ENCODE measurements at regions not wholly inside any gene's neighbourhood (a gene's known extent, or its start where the extent isn't known, plus 50 kb on each side); places are given as distances from the start of the nearest gene placed in this dataset.

DNA sequence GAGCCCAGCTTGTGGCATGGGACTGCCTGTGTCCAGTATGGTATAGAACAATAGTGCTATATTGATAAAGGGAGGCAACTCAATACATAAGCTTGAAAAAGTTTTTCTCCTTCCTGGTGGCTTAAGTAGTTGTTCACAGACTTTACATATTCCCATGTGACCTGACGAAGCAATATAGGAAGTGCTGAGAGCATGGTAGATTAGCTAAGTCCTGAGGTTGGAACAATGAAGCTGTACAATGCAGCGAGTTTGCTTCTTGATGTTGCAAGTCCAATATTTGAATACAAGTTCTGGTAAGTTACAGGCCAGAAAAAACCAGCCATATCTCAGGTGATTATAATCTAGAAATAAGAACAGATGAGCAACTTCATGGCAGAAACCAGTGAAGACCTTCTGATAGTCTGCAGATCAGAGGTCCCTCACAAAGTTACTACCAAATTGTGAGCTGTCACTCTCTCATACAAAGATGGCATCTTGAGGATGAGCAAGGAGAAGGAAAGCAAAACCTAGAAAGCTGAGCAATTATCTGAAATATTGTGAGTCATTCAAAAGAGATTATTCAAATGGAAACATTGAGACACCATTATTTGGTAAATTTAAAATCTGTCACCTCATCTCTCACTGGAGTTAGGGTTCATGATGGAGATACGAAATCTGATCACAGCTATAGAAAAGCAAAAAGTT, 72.9 kb upstream of the BTG1 start:
- no peak for DNase-seq
- Histone ChIP-seq H4K20me1 (ENCODE audit: insufficient read depth) (no peaks in the 10 kb centered on the region), H3K27ac (ENCODE audit: low read depth in 2 of 2, low read length in 1 of 2) (no peak overlapping the region), H3K4me1 (ENCODE audit: control insufficient read depth in 1 of 2, insufficient read depth in 2 of 2, low read depth in 1 of 2, low read length in 1 of 2) (no peaks in the 10 kb centered on the region), H3K4me3 (ENCODE audit: low read depth in 2 of 2, low read length in 1 of 2) (no peak overlapping the region), H3K36me3 (replicated peaks in 1 of 2; ENCODE audit: control insufficient read depth in 1 of 2, insufficient read depth in 2 of 2, low read length in 1 of 2) (no peaks in the 10 kb centered on the region), H3K9me3 (no peaks in the 10 kb centered on the region), H2AFZ (ENCODE audit: low read depth) (no peak overlapping the region), H3F3A (replicated peaks; ENCODE audit: insufficient read depth) (no peaks in the 10 kb centered on the region), H3K9ac (no peak overlapping the region), H3K27me3 (ENCODE audit: insufficient read depth) (no peaks in the 10 kb centered on the region), H3K9me2 (no peaks in the 10 kb centered on the region), H3K4me2 (no peak overlapping the region), H3K79me2 (ENCODE audit: insufficient read depth) (no peaks in the 10 kb centered on the region)
- TF ChIP-seq ELF1 (IDR thresholded peaks at IDR 0.05) (no peak), USF1 (IDR thresholded peaks at IDR 0.05; ENCODE audit: borderline replicate concordance, low read depth) (no peak), RFX5 (IDR thresholded peaks at IDR 0.05; ENCODE audit: low read length) (no peak), EZH2phosphoT487 (IDR thresholded peaks at IDR 0.05; ENCODE audit: borderline replicate concordance, low read depth) (no peak), NFIC (IDR thresholded peaks at IDR 0.05; ENCODE audit: borderline replicate concordance) (no peak), ZBTB33 (IDR thresholded peaks at IDR 0.05; ENCODE audit: borderline replicate concordance, low read depth) (no peak), EP300 (IDR thresholded peaks at IDR 0.05; ENCODE audit: borderline replicate concordance in 1 of 2, low read depth in 1 of 2, low read length in 1 of 2) (no peak), MAX (IDR thresholded peaks at IDR 0.05; ENCODE audit: low read depth) (no peak)
- POLR2A ChIA-PET, result no interaction called here
- WGBS (ENCODE audit: low lambda C conversion rate), result 51% methylated on average over 3 of the region's 3 CpGs
- CTCF ChIA-PET, result no interaction called here

DNA sequence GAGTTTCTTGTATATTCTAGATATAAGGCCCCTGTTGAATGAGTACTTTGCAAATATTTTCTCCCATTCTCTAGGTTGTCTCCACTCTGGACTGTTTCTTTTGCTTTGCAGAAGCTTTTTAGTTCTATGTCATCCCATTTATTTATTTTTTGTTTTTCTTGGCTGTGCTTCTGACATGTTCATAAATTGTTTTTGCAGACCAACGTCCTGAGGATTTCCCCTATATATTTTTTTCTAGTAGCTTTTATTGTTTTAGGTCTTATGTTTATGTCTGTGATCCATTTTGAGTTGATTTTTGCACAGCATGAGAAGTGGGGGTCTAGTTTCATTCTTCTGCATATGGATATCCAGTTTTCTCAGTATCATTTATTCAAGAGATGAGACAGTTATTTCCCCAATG, 70.4 kb upstream of the BTG1 start:
- no peaks in the 10 kb centered on the region for H3K36me3 ChIP-seq (replicated peaks in 1 of 2; ENCODE audit: control insufficient read depth in 1 of 2, insufficient read depth in 2 of 2, low read length in 1 of 2)
- H3K79me2 ChIP-seq (ENCODE audit: insufficient read depth), result no peaks in the 10 kb centered on the region
- POLR2A ChIA-PET, result no interaction called here
- no peak overlapping the region for H3K27ac ChIP-seq (ENCODE audit: low read depth in 2 of 2, low read length in 1 of 2)
- no peak overlapping the region for H3K4me2 ChIP-seq
- DNase-seq, result no peak
- H3F3A ChIP-seq (replicated peaks; ENCODE audit: insufficient read depth), result no peaks in the 10 kb centered on the region
- no peaks in the 10 kb centered on the region for H3K9me2 ChIP-seq
- H4K20me1 ChIP-seq (ENCODE audit: insufficient read depth), result no peaks in the 10 kb centered on the region
- no peak overlapping the region for H2AFZ ChIP-seq (ENCODE audit: low read depth)
- H3K9ac ChIP-seq, result no peak overlapping the region
- no peak overlapping the region for H3K4me3 ChIP-seq (ENCODE audit: low read depth in 2 of 2, low read length in 1 of 2)
- 4% methylated on average over 1 of the region's 1 CpG for WGBS (ENCODE audit: low lambda C conversion rate)
- H3K4me1 ChIP-seq (ENCODE audit: control insufficient read depth in 1 of 2, insufficient read depth in 2 of 2, low read depth in 1 of 2, low read length in 1 of 2), result no peaks in the 10 kb centered on the region
- H3K27me3 ChIP-seq (ENCODE audit: insufficient read depth), result no peaks in the 10 kb centered on the region
- H3K9me3 ChIP-seq, result no peaks in the 10 kb centered on the region
- CTCF ChIA-PET, result no interaction called here
- TF ChIP-seq, protein P1, sequence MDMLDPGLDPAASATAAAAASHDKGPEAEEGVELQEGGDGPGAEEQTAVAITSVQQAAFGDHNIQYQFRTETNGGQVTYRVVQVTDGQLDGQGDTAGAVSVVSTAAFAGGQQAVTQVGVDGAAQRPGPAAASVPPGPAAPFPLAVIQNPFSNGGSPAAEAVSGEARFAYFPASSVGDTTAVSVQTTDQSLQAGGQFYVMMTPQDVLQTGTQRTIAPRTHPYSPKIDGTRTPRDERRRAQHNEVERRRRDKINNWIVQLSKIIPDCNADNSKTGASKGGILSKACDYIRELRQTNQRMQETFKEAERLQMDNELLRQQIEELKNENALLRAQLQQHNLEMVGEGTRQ (IDR thresholded peaks at IDR 0.05; ENCODE audit: borderline replicate concordance, low read depth, low read length), result no peak
- TF ChIP-seq RAD21 (IDR thresholded peaks at IDR 0.05; ENCODE audit: low read length) (no peak), TAF1 (IDR thresholded peaks at IDR 0.05; ENCODE audit: borderline replicate concordance, low read depth, low read length) (no peak), IRF3 (IDR thresholded peaks at IDR 0.05; ENCODE audit: low read depth, low read length) (no peak), SMC3 (IDR thresholded peaks at IDR 0.05; ENCODE audit: low read depth, low read length) (no peak), TCF12 (IDR thresholded peaks at IDR 0.05) (no peak), FOXJ3 (CRISPR knock-in tag; IDR thresholded peaks at IDR 0.05) (no peak), YY1 (IDR thresholded peaks at IDR 0.05; ENCODE audit: low read depth) (no peak), NFIC (IDR thresholded peaks at IDR 0.05; ENCODE audit: borderline replicate concordance) (no peak), USF1 (IDR thresholded peaks at IDR 0.05; ENCODE audit: borderline replicate concordance, low read depth) (no peak), CHD2 (IDR thresholded peaks at IDR 0.05; ENCODE audit: low read length, partially characterized antibody) (no peak)
- TF ChIP-seq, protein P2, sequence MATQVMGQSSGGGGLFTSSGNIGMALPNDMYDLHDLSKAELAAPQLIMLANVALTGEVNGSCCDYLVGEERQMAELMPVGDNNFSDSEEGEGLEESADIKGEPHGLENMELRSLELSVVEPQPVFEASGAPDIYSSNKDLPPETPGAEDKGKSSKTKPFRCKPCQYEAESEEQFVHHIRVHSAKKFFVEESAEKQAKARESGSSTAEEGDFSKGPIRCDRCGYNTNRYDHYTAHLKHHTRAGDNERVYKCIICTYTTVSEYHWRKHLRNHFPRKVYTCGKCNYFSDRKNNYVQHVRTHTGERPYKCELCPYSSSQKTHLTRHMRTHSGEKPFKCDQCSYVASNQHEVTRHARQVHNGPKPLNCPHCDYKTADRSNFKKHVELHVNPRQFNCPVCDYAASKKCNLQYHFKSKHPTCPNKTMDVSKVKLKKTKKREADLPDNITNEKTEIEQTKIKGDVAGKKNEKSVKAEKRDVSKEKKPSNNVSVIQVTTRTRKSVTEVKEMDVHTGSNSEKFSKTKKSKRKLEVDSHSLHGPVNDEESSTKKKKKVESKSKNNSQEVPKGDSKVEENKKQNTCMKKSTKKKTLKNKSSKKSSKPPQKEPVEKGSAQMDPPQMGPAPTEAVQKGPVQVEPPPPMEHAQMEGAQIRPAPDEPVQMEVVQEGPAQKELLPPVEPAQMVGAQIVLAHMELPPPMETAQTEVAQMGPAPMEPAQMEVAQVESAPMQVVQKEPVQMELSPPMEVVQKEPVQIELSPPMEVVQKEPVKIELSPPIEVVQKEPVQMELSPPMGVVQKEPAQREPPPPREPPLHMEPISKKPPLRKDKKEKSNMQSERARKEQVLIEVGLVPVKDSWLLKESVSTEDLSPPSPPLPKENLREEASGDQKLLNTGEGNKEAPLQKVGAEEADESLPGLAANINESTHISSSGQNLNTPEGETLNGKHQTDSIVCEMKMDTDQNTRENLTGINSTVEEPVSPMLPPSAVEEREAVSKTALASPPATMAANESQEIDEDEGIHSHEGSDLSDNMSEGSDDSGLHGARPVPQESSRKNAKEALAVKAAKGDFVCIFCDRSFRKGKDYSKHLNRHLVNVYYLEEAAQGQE (IDR thresholded peaks at IDR 0.05; ENCODE audit: low read depth, low read length), result no peak
